Fibroblast of lung (primary cell): ENCODE measurements at regions not wholly inside any gene's neighbourhood (a gene's known extent, or its start where the extent isn't known, plus 50 kb on each side); places are given as distances from the start of the nearest gene placed in this dataset.
"Not testable (repeated sequence)": the region's sequence is repeated elsewhere in the genome, so short reads cannot be mapped to it uniquely, and the experiment has no call there.

Source experiments
- DNase-seq, 2 donors: peaks; one replicate each; pipeline versions ENCODE4 v3.0.0 to v3.0.0-alpha.2; 2010; ENCODE audit warnings: low read depth in 2 of 2
- H2AFZ ChIP-seq: 2 replicates; pipeline ENCODE4 v1.5.1; 2012; ENCODE audit warnings: low read length, control low read depth, inconsistent platforms
- H3K27ac ChIP-seq: 2 replicates; pipeline ENCODE4 v1.5.1; 2011; ENCODE audit warnings: low read length, control low read depth; ENCODE audit not compliant: insufficient read depth
- H3K27me3 ChIP-seq: 2 replicates; pipeline ENCODE4 v1.5.1; 2011; ENCODE audit warnings: mild to moderate bottlenecking, low read length; ENCODE audit not compliant: control insufficient read depth, insufficient read depth
- H3K36me3 ChIP-seq: 2 replicates; pipeline ENCODE4 v1.5.1; 2011; ENCODE audit warnings: low read length; ENCODE audit not compliant: control insufficient read depth, insufficient read depth
- H3K4me1 ChIP-seq: 2 replicates; pipeline ENCODE4 v1.5.1; 2011; ENCODE audit warnings: low read length; ENCODE audit not compliant: control insufficient read depth, insufficient read depth; ENCODE audit errors: extremely low read depth
- H3K4me2 ChIP-seq: 2 replicates; pipeline ENCODE4 v1.5.1; 2011; ENCODE audit warnings: low read length, control low read depth; ENCODE audit not compliant: insufficient read depth; ENCODE audit errors: extremely low read depth
- H3K4me3 ChIP-seq, 4 experiments: fragments of 200-600 bp in 1 of 4; sonication (generic) in 1 of 4; replicated peaks in 1 of 4; 2 replicates each; pipeline ENCODE4 v1.5.1; 2011 to 2016; ENCODE audit warnings: low read length in 4 of 4, low read depth in 3 of 4, mild to moderate bottlenecking in 3 of 4, control low read depth in 2 of 4, inconsistent platforms in 1 of 4, mixed read lengths in 1 of 4; ENCODE audit not compliant: insufficient read depth in 1 of 4; ENCODE audit errors: control extremely low read depth in 1 of 4
- H3K79me2 ChIP-seq: 2 replicates; pipeline ENCODE4 v1.5.1; 2012; ENCODE audit warnings: mild to moderate bottlenecking, low read length, inconsistent platforms; ENCODE audit not compliant: control insufficient read depth, insufficient read depth
- H3K9ac ChIP-seq: 2 replicates; pipeline ENCODE4 v1.5.1; 2011; ENCODE audit warnings: mild to moderate bottlenecking, low read length, control low read depth; ENCODE audit not compliant: insufficient read depth
- H3K9me3 ChIP-seq: 2 replicates; pipeline ENCODE4 v1.5.1; 2012; ENCODE audit warnings: low read depth, low read length; ENCODE audit not compliant: control insufficient read depth, insufficient read depth
- H4K20me1 ChIP-seq: 2 replicates; pipeline ENCODE4 v1.5.1; 2011; ENCODE audit warnings: low read length; ENCODE audit not compliant: control insufficient read depth, insufficient read depth; ENCODE audit errors: extremely low read depth
- CTCF ChIP-seq, 2 donors: IDR thresholded peaks in 1 of 2; conservative IDR thresholded peaks in 1 of 2; 1 replicate in 1 of 2; 2 replicates in 1 of 2; pipeline ENCODE4 v1.5.1; 2011 to 2012; ENCODE audit warnings: low read length in 2 of 2, control low read depth in 1 of 2, inconsistent platforms in 1 of 2, low read depth in 1 of 2, mild to moderate bottlenecking in 1 of 2
- EZH2 ChIP-seq: IDR thresholded peaks from 2 replicates; pipeline ENCODE4 v1.5.1; 2012; ENCODE audit warnings: low read length, control low read depth, mild to moderate bottlenecking; ENCODE audit errors: missing control alignments

- Histone ChIP-seq H3K79me2 (no peaks in the 10 kb centered on the region), H2AFZ (no peak overlapping the region), H3K36me3 (no peaks in the 10 kb centered on the region), H3K27ac (no peak overlapping the region), H3K9ac (no peak overlapping the region), H3K4me2 (no peak overlapping the region), H3K27me3 (no peaks in the 10 kb centered on the region), H3K4me3 (no peak overlapping the region), H3K4me1 (no peaks in the 10 kb centered on the region), H4K20me1 (no peaks in the 10 kb centered on the region), H3K9me3 (no peaks in the 10 kb centered on the region)
- no peak for DNase-seq
- no peak for TF ChIP-seq CTCF (conservative IDR thresholded peaks at IDR 0.05 in 1 of 2, IDR thresholded peaks at IDR 0.05 in 1 of 2; ENCODE audit: low read depth in 1 of 2, low read length in 2 of 2)
These were observed 247.6 kb upstream of the PROK2 start for GRCh38 chr3:72032441-72033135.

- Histone ChIP-seq H2AFZ (no peak overlapping the region), H3K79me2 (no peaks in the 10 kb centered on the region)
These were observed 246.6 kb upstream of the PROK2 start for GRCh38 chr3:72031581-72031980.

GRCh38 chr3:72030296-72030695, 245.3 kb upstream of the PROK2 start:
- not testable (repeated sequence) for H3K9ac ChIP-seq, H4K20me1 ChIP-seq, H3K4me3 ChIP-seq, H3K27me3 ChIP-seq, H3K4me2 ChIP-seq, H3K36me3 ChIP-seq, DNase-seq, H2AFZ ChIP-seq, H3K79me2 ChIP-seq, H3K27ac ChIP-seq, H3K4me1 ChIP-seq, H3K9me3 ChIP-seq

More at GRCh38 chr3:72031581-72031980, 246.6 kb upstream of the PROK2 start:
- DNase-seq = peak; percentile 31 to 51
- Histone ChIP-seq H3K27ac (no peak overlapping the region), H3K27me3 (no peaks in the 10 kb centered on the region), H3K9me3 (no peaks in the 10 kb centered on the region), H3K4me2 (no peak overlapping the region), H3K4me3 (no peak overlapping the region), H4K20me1 (no peaks in the 10 kb centered on the region), H3K9ac (no peak overlapping the region), H3K4me1 (no peaks in the 10 kb centered on the region), H3K36me3 (no peaks in the 10 kb centered on the region)
- no peak for TF ChIP-seq CTCF (conservative IDR thresholded peaks at IDR 0.05 in 1 of 2, IDR thresholded peaks at IDR 0.05 in 1 of 2; ENCODE audit: low read depth in 1 of 2, low read length in 2 of 2)
- no peak for TF ChIP-seq EZH2

GRCh38 chr3:72028726-72029125, 243.8 kb upstream of the PROK2 start:
- H3K27me3 ChIP-seq, H3K79me2 ChIP-seq, H3K9ac ChIP-seq, H3K27ac ChIP-seq, H3K4me1 ChIP-seq, H3K4me2 ChIP-seq, H4K20me1 ChIP-seq, H3K9me3 ChIP-seq, H3K36me3 ChIP-seq, H3K4me3 ChIP-seq, H2AFZ ChIP-seq: not testable (repeated sequence)
- DNase-seq = peak in 1 of 2 donors; percentile 37

GRCh38 chr3:72028307-72028706, 243.4 kb upstream of the PROK2 start:
- H3K27ac ChIP-seq, H3K4me1 ChIP-seq, H3K4me3 ChIP-seq, H3K36me3 ChIP-seq, H3K9me3 ChIP-seq, DNase-seq, H2AFZ ChIP-seq, H3K79me2 ChIP-seq, H3K27me3 ChIP-seq, H3K9ac ChIP-seq, H4K20me1 ChIP-seq, H3K4me2 ChIP-seq: not testable (repeated sequence)
